ENCODE measurements at regions not wholly inside any gene's neighbourhood (a gene's known extent, or its start where the extent isn't known, plus 50 kb on each side); places are given as distances from the start of the nearest gene placed in this dataset.
"Not testable (repeated sequence)": the region's sequence is repeated elsewhere in the genome, so short reads cannot be mapped to it uniquely, and the experiment has no call there.

GRCh38 chr15:77886805-77887448 lies 190.6 kb downstream of the TBC1D2B start:
- TF ChIP-seq CTCF (IDR thresholded peaks at IDR 0.05), result no peak

GRCh38 chr15:77885877-77886500 lies 191.5 kb downstream of the TBC1D2B start:
- ATAC-seq (ENCODE audit: low FRiP score); DNase-seq (ENCODE audit: low spot score): not testable (repeated sequence)

More at GRCh38 chr15:77886805-77887448, 190.6 kb downstream of the TBC1D2B start:
- ATAC-seq (ENCODE audit: low FRiP score) (no peak), DNase-seq (ENCODE audit: low spot score) (no peak)

- not testable (repeated sequence) for DNase-seq (ENCODE audit: low spot score); ATAC-seq (ENCODE audit: low FRiP score)
Measured at GRCh38 chr15:77883012-77883411, 194.5 kb downstream of the TBC1D2B start.

- ATAC-seq (ENCODE audit: low FRiP score) (no peak), DNase-seq (ENCODE audit: low spot score) (no peak)
- TF ChIP-seq CTCF (IDR thresholded peaks at IDR 0.05), result no peak
Measured at GRCh38 chr15:77881950-77882349, 195.6 kb downstream of the TBC1D2B start.

GRCh38 chr15:77881535-77881934 lies 196.0 kb downstream of the TBC1D2B start:
- not testable (repeated sequence) for DNase-seq (ENCODE audit: low spot score); ATAC-seq (ENCODE audit: low FRiP score)

GRCh38 chr15:77879466-77879865 lies 198.0 kb downstream of the TBC1D2B start:
- not testable (repeated sequence) for DNase-seq (ENCODE audit: low spot score); ATAC-seq (ENCODE audit: low FRiP score)

- no peak for ATAC-seq (ENCODE audit: low FRiP score)
- TF ChIP-seq CTCF (IDR thresholded peaks at IDR 0.05), result no peak
- DNase-seq (ENCODE audit: low spot score), result no peak
Measured at GRCh38 chr15:77877869-77878577, 199.5 kb downstream of the TBC1D2B start.

- ATAC-seq (ENCODE audit: low FRiP score), result peak; percentile 46
- DNase-seq (ENCODE audit: low spot score), result not testable (repeated sequence)
Measured at GRCh38 chr15:77876107-77876820, 201.2 kb downstream of the TBC1D2B start.

- ATAC-seq (ENCODE audit: low FRiP score); DNase-seq (ENCODE audit: low spot score): not testable (repeated sequence)
Measured at GRCh38 chr15:77875066-77875721, 202.3 kb downstream of the TBC1D2B start.
